ENCODE measurements at regions not wholly inside any gene's neighbourhood (a gene's known extent, or its start where the extent isn't known, plus 50 kb on each side); places are given as distances from the start of the nearest gene placed in this dataset.
A peak's percentile ranks its signal among the peaks of the same experiment; 100 is the strongest.

DNA sequence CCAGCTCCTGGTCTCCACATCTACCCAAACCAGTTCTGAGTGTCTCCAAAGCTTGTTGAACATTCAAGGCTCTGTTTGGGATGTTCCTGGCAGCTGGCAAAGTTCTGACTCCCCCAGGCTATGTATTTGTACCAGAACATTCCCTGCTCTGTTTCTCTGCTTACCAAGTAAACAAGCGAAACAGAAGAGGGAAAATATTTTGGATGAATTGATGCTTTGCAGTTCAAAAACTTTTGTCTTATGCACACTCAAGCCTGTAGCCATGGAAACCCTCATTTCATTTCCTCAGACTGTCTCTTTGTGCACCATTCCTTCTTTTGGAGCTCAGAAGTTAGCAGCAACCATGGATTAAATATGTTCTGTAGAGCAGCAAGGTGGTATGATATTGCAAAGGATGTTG lies 145.8 kb downstream of the ACTL7B start:
- no peaks in the 10 kb centered on the region for H3K27me3 ChIP-seq (ENCODE audit: insufficient read depth, low read length)
- peaks cover 0 to 2% of the 10 kb centered on the region in 2 experiments for H3K4me1 ChIP-seq (ENCODE audit: control insufficient read depth in 1 of 2, insufficient read depth in 2 of 2, low read length in 2 of 2)
- H2AK5ac ChIP-seq (ENCODE audit: low read length) = no peak overlapping the region
- no CpG with 5 or more reads among the region's 1 CpG for WGBS (ENCODE audit: extremely low coverage, insufficient coverage, insufficient read length)
- no peak overlapping the region for H4K12ac ChIP-seq (ENCODE audit: low read depth, low read length)
- H3K4me3 ChIP-seq (ENCODE audit: low read depth, low read length) = no peak overlapping the region
- no peak overlapping the region for H2BK120ac ChIP-seq (ENCODE audit: insufficient read depth, low read length, poor library complexity)
- no peaks in the 10 kb centered on the region for H3K36me3 ChIP-seq (ENCODE audit: control insufficient read depth in 1 of 2, insufficient read depth in 2 of 2, low read length in 2 of 2)
- H3K4ac ChIP-seq (ENCODE audit: low read depth, low read length) = no peak overlapping the region
- no peak overlapping the region for H3K27ac ChIP-seq (ENCODE audit: low read depth, low read length)
- H4K91ac ChIP-seq (ENCODE audit: low read depth, low read length) = no peak overlapping the region
- no peak overlapping the region for H3K18ac ChIP-seq (ENCODE audit: low read length)
- H3K79me1 ChIP-seq (ENCODE audit: low read length) = no peaks in the 10 kb centered on the region
- peak; percentile 56 to 78 for DNase-seq
- no peak overlapping the region for H2AFZ ChIP-seq (ENCODE audit: insufficient read depth, low read length, poor library complexity)
- H2BK12ac ChIP-seq (ENCODE audit: low read length) = no peak overlapping the region
- no peaks in the 10 kb centered on the region for H3K9me3 ChIP-seq (ENCODE audit: insufficient read depth, low read depth, low read length)
- no peak overlapping the region for H4K8ac ChIP-seq (ENCODE audit: low read depth, low read length)
- H3K4me2 ChIP-seq (ENCODE audit: low read length) = no peak overlapping the region
- H3K23ac ChIP-seq (ENCODE audit: low read length) = no peak overlapping the region
- H2BK5ac ChIP-seq (ENCODE audit: low read depth, low read length, poor library complexity) = no peak overlapping the region
- no peaks in the 10 kb centered on the region for H3K79me2 ChIP-seq (ENCODE audit: control insufficient read depth, insufficient read depth, low read length, poor library complexity)
- H3K14ac ChIP-seq (ENCODE audit: low read length) = no peak overlapping the region
- H3K9ac ChIP-seq (ENCODE audit: low read length) = no peak overlapping the region

DNA sequence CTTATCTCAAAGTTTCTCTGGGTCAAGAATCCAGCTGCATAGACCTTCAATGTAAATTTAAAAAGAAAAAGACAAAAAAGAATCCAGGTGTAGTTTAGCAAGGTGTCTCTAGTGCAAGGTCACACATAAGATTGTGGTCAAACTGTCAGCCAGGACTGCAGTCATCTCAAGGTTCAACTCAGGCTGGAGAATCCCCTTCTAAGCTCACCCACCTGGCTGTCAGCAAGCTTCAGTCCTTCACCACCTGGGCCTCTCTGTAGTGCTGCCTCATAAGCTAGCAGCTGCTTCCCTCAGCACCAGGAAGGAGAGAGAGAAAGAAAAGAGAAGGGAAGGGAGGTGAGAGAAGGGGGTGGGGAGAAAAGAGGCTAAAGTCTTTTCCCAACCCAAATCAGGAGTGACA lies 146.7 kb downstream of the ACTL7B start:
- H3K4me1 ChIP-seq (ENCODE audit: control insufficient read depth in 1 of 2, insufficient read depth in 2 of 2, low read length in 2 of 2) = peaks cover 0 to 2% of the 10 kb centered on the region in 2 experiments
- no peak overlapping the region for H4K12ac ChIP-seq (ENCODE audit: low read depth, low read length)
- H3K14ac ChIP-seq (ENCODE audit: low read length) = no peak overlapping the region
- no peaks in the 10 kb centered on the region for H3K27me3 ChIP-seq (ENCODE audit: insufficient read depth, low read length)
- no peak overlapping the region for H2BK120ac ChIP-seq (ENCODE audit: insufficient read depth, low read length, poor library complexity)
- no peak overlapping the region for H2AFZ ChIP-seq (ENCODE audit: insufficient read depth, low read length, poor library complexity)
- H3K27ac ChIP-seq (ENCODE audit: low read depth, low read length) = no peak overlapping the region
- no peak overlapping the region for H2AK5ac ChIP-seq (ENCODE audit: low read length)
- H4K8ac ChIP-seq (ENCODE audit: low read depth, low read length) = no peak overlapping the region
- H3K79me1 ChIP-seq (ENCODE audit: low read length) = no peaks in the 10 kb centered on the region
- no peak overlapping the region for H3K23ac ChIP-seq (ENCODE audit: low read length)
- H3K4me3 ChIP-seq (ENCODE audit: low read depth, low read length) = no peak overlapping the region
- H4K91ac ChIP-seq (ENCODE audit: low read depth, low read length) = no peak overlapping the region
- H3K4ac ChIP-seq (ENCODE audit: low read depth, low read length) = no peak overlapping the region
- no peak overlapping the region for H3K18ac ChIP-seq (ENCODE audit: low read length)
- H3K36me3 ChIP-seq (ENCODE audit: control insufficient read depth in 1 of 2, insufficient read depth in 2 of 2, low read length in 2 of 2) = no peaks in the 10 kb centered on the region
- no peak overlapping the region for H3K4me2 ChIP-seq (ENCODE audit: low read length)
- DNase-seq = peak in 1 of 2 donors; percentile 28
- H3K9ac ChIP-seq (ENCODE audit: low read length) = no peak overlapping the region
- no peaks in the 10 kb centered on the region for H3K79me2 ChIP-seq (ENCODE audit: control insufficient read depth, insufficient read depth, low read length, poor library complexity)
- H2BK12ac ChIP-seq (ENCODE audit: low read length) = no peak overlapping the region
- no peak overlapping the region for H2BK5ac ChIP-seq (ENCODE audit: low read depth, low read length, poor library complexity)
- H3K9me3 ChIP-seq (ENCODE audit: insufficient read depth, low read depth, low read length) = no peaks in the 10 kb centered on the region

DNA sequence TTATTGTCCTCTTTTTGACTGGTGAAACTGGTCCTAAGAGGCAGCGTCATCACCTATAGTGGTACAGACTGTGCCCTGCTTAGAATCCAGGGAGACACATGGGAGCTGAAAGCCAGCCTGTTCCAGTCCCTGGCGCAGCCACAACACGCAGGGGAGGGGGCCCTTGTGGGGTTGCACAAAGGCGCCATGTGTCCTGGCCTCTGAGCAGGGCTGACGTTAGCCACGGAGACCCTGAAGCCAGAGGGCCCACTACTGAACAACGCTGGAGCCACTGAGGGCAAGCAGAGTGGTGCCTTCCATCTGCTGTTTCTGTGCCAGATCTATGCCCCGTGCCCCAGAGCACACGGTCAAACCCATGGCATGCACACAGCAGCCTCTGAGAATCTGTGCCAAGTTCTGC lies 147.3 kb downstream of the ACTL7B start:
- H2BK120ac ChIP-seq (ENCODE audit: insufficient read depth, low read length, poor library complexity) = no peak overlapping the region
- no peak overlapping the region for H3K4ac ChIP-seq (ENCODE audit: low read depth, low read length)
- H3K18ac ChIP-seq (ENCODE audit: low read length) = no peak overlapping the region
- no peak overlapping the region for H4K12ac ChIP-seq (ENCODE audit: low read depth, low read length)
- peaks cover 0 to 2% of the 10 kb centered on the region in 2 experiments for H3K4me1 ChIP-seq (ENCODE audit: control insufficient read depth in 1 of 2, insufficient read depth in 2 of 2, low read length in 2 of 2)
- H4K8ac ChIP-seq (ENCODE audit: low read depth, low read length) = no peak overlapping the region
- H3K4me2 ChIP-seq (ENCODE audit: low read length) = no peak overlapping the region
- no peak overlapping the region for H2AFZ ChIP-seq (ENCODE audit: insufficient read depth, low read length, poor library complexity)
- no peaks in the 10 kb centered on the region for H3K79me1 ChIP-seq (ENCODE audit: low read length)
- H2BK5ac ChIP-seq (ENCODE audit: low read depth, low read length, poor library complexity) = no peak overlapping the region
- no peaks in the 10 kb centered on the region for H3K79me2 ChIP-seq (ENCODE audit: control insufficient read depth, insufficient read depth, low read length, poor library complexity)
- no peak overlapping the region for H3K23ac ChIP-seq (ENCODE audit: low read length)
- no peak overlapping the region for H4K91ac ChIP-seq (ENCODE audit: low read depth, low read length)
- no peaks in the 10 kb centered on the region for H3K9me3 ChIP-seq (ENCODE audit: insufficient read depth, low read depth, low read length)
- no peak overlapping the region for H3K14ac ChIP-seq (ENCODE audit: low read length)
- H3K27ac ChIP-seq (ENCODE audit: low read depth, low read length) = no peak overlapping the region
- H2BK12ac ChIP-seq (ENCODE audit: low read length) = no peak overlapping the region
- no peak for DNase-seq
- no peak overlapping the region for H2AK5ac ChIP-seq (ENCODE audit: low read length)
- H3K4me3 ChIP-seq (ENCODE audit: low read depth, low read length) = no peak overlapping the region
- no CpG with 5 or more reads among the region's 9 CpGs for WGBS (ENCODE audit: extremely low coverage, insufficient coverage, insufficient read length)
- H3K27me3 ChIP-seq (ENCODE audit: insufficient read depth, low read length) = no peaks in the 10 kb centered on the region
- H3K36me3 ChIP-seq (ENCODE audit: control insufficient read depth in 1 of 2, insufficient read depth in 2 of 2, low read length in 2 of 2) = no peaks in the 10 kb centered on the region
- no peak overlapping the region for H3K9ac ChIP-seq (ENCODE audit: low read length)

DNA sequence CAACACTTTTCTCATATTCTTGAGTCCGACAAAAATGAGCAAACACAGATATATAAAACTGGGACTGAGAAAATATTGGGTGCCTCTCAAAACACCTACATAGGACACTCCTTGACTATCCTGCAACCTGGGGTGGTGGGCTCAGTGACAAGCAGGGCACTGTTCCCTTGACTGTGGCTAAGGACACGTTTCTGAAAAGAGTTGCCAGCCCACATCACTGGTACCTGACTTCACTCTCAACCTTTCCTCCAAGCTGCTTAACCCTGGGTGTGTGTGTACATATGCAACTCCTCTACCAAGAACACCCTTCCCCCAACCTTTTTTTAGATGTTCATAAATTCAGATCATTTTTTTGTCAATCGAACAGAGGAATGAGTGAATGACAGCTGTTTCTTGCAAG lies 148.7 kb downstream of the ACTL7B start:
- Histone ChIP-seq H3K4me2 (ENCODE audit: low read length) (no peak overlapping the region), H3K27me3 (ENCODE audit: insufficient read depth, low read length) (no peaks in the 10 kb centered on the region), H3K4me3 (ENCODE audit: low read depth, low read length) (no peak overlapping the region), H3K79me1 (ENCODE audit: low read length) (no peaks in the 10 kb centered on the region), H4K8ac (ENCODE audit: low read depth, low read length) (no peak overlapping the region), H3K4ac (ENCODE audit: low read depth, low read length) (no peak overlapping the region), H3K23ac (ENCODE audit: low read length) (no peak overlapping the region), H3K9ac (ENCODE audit: low read length) (no peak overlapping the region), H3K4me1 (ENCODE audit: control insufficient read depth in 1 of 2, insufficient read depth in 2 of 2, low read length in 2 of 2) (peaks cover 0 to 2% of the 10 kb centered on the region in 2 experiments), H3K27ac (ENCODE audit: low read depth, low read length) (no peak overlapping the region), H3K79me2 (ENCODE audit: control insufficient read depth, insufficient read depth, low read length, poor library complexity) (no peaks in the 10 kb centered on the region), H2BK120ac (ENCODE audit: insufficient read depth, low read length, poor library complexity) (no peak overlapping the region), H2BK5ac (ENCODE audit: low read depth, low read length, poor library complexity) (no peak overlapping the region), H2AFZ (ENCODE audit: insufficient read depth, low read length, poor library complexity) (no peak overlapping the region), H3K36me3 (ENCODE audit: control insufficient read depth in 1 of 2, insufficient read depth in 2 of 2, low read length in 2 of 2) (no peaks in the 10 kb centered on the region), H2AK5ac (ENCODE audit: low read length) (no peak overlapping the region), H2BK12ac (ENCODE audit: low read length) (no peak overlapping the region), H3K14ac (ENCODE audit: low read length) (no peak overlapping the region), H3K18ac (ENCODE audit: low read length) (no peak overlapping the region), H4K12ac (ENCODE audit: low read depth, low read length) (no peak overlapping the region), H4K91ac (ENCODE audit: low read depth, low read length) (no peak overlapping the region), H3K9me3 (ENCODE audit: insufficient read depth, low read depth, low read length) (no peaks in the 10 kb centered on the region)
- DNase-seq = no peak
- WGBS (ENCODE audit: extremely low coverage, insufficient coverage, insufficient read length) = no CpG with 5 or more reads among the region's 3 CpGs
